HepG2 (cell line): ENCODE measurements at regions not wholly inside any gene's neighbourhood (a gene's known extent, or its start where the extent isn't known, plus 50 kb on each side); places are given as distances from the start of the nearest gene placed in this dataset.

Source experiments
- ATAC-seq: fragments of 200-7000 bp; cut with Tn5 transposase; 3 replicates; pipeline ENCODE4 v1.9.1; 2020; ENCODE audit warnings: mild to moderate bottlenecking, moderate library complexity
- BruUV-seq: library from RNA; stranded (reverse); fragments of 400-500 nt; replicated peaks from 2 replicates; lab custom pipeline; 2021; lab: Mats Ljungman, UMichigan
- CTCF ChIA-PET: fragments of 300-600 bp; formaldehyde crosslinking; extraction: SDS; loops from one replicate; lab custom pipeline; 2021; ENCODE audit warnings: low total read pairs, inconsistent platforms, low intra/inter-chr PET ratio; lab: Yijun Ruan, JAX
- POLR2A ChIA-PET: fragments of 350-600 bp; sonication (Branson Sonifier 250); formaldehyde crosslinking; loops from one replicate; lab custom pipeline; 2020; ENCODE audit warnings: antibody characterized with exemption, inconsistent platforms; lab: Yijun Ruan, JAX
- DNase-seq: peaks from one replicate; pipeline ENCODE4 v3.0.0-alpha.2; 2015; ENCODE audit warnings: low spot score
- FAIRE-seq: peaks from 3 replicates; lab custom pipeline; 2011; peaks lifted over from hg19 to GRCh38; lab: Jason Lieb, UNC
- H2AFZ ChIP-seq: one replicate; pipeline ENCODE4 v1.6.1; 2011; ENCODE audit warnings: low read length, inconsistent platforms
- H3K27ac ChIP-seq: fragments of 300-600 bp; 3 replicates; pipeline ENCODE4 v1.8.0; 2011; ENCODE audit warnings: mixed run types, mild to moderate bottlenecking, mixed read lengths, low read length, inconsistent platforms; ENCODE audit not compliant: insufficient read depth; ENCODE audit errors: extremely low read length
- H3K27me3 ChIP-seq, 2 experiments: fragments of 200-600 bp in 1 of 2; 2 replicates in 1 of 2; 3 replicates in 1 of 2; pipeline versions ENCODE4 v1.6.0 to v1.8.0; 2011; ENCODE audit warnings: low read length in 2 of 2, mild to moderate bottlenecking in 2 of 2, moderate library complexity in 2 of 2, inconsistent platforms in 1 of 2; ENCODE audit not compliant: insufficient read depth in 2 of 2, control insufficient read depth in 1 of 2
- H3K36me3 ChIP-seq, 2 experiments: fragments of 200-600 bp in 1 of 2; replicated peaks in 1 of 2; 2 replicates in 1 of 2; 3 replicates in 1 of 2; pipeline versions ENCODE4 v1.5.1 to v1.8.0; 2011; ENCODE audit warnings: low read length in 2 of 2, inconsistent platforms in 1 of 2; ENCODE audit not compliant: insufficient read depth in 2 of 2, control insufficient read depth in 1 of 2
- H3K4me1 ChIP-seq: 2 replicates; pipeline ENCODE4 v1.5.1; 2012; ENCODE audit warnings: low read length, inconsistent platforms; ENCODE audit not compliant: insufficient read depth
- H3K4me2 ChIP-seq: 2 replicates; pipeline ENCODE4 v1.6.0; 2011; ENCODE audit warnings: low read depth, low read length, inconsistent platforms
- H3K4me3 ChIP-seq, 3 experiments: fragments of 200-600 bp in 1 of 3; sonication (generic), shearing (Covaris generic) in 1 of 3; replicated peaks in 1 of 3; 2 replicates each; pipeline ENCODE4 v1.5.1; 2011 to 2016; ENCODE audit warnings: low read length in 3 of 3, inconsistent platforms in 2 of 3, low read depth in 2 of 3, mild to moderate bottlenecking in 2 of 3, control low read depth in 1 of 3, mixed read lengths in 1 of 3; ENCODE audit not compliant: insufficient read depth in 1 of 3
- H3K79me2 ChIP-seq: one replicate; pipeline ENCODE4 v1.6.1; 2011; ENCODE audit warnings: low read length, inconsistent platforms; ENCODE audit not compliant: insufficient read depth
- H3K9ac ChIP-seq: 2 replicates; pipeline ENCODE4 v1.6.0; 2011; ENCODE audit warnings: mild to moderate bottlenecking, low read depth, low read length, inconsistent platforms; ENCODE audit not compliant: insufficient read depth
- H3K9me3 ChIP-seq: 2 replicates; pipeline ENCODE4 v1.5.1; 2012; ENCODE audit warnings: mild to moderate bottlenecking, low read length
- H4K20me1 ChIP-seq: 2 replicates; pipeline ENCODE4 v1.6.0; 2011; ENCODE audit warnings: inconsistent platforms, mild to moderate bottlenecking, low read length, moderate library complexity; ENCODE audit not compliant: insufficient read depth
- KDM1A ChIP-seq: IDR thresholded peaks from 2 replicates; pipeline ENCODE4 v1.6.1; 2016; ENCODE audit warnings: missing compliant biosample characterization
- MAFF ChIP-seq: IDR thresholded peaks from 2 replicates; pipeline ENCODE4 v1.6.1; 2011; ENCODE audit warnings: low read depth, low read length, improper control_type of control experiment
- RARG ChIP-seq: sonication (generic); formaldehyde crosslinking; IDR thresholded peaks from 2 replicates; pipeline ENCODE4 v1.4.0; 2020; ENCODE audit warnings: low read depth, mild to moderate bottlenecking, missing genetic modification reagents
- TMF1 ChIP-seq: sonication (generic); formaldehyde crosslinking; IDR thresholded peaks from 2 replicates; pipeline ENCODE4 v1.8.1; 2022; ENCODE audit warnings: low read depth, missing genetic modification reagents
- ZNF501 ChIP-seq: sonication (generic); formaldehyde crosslinking; IDR thresholded peaks from 2 replicates; pipeline ENCODE4 v1.5.1; 2020; ENCODE audit warnings: mild to moderate bottlenecking, moderate library complexity, missing genetic modification reagents
- ZNF556 ChIP-seq: sonication (generic); formaldehyde crosslinking; IDR thresholded peaks from 2 replicates; pipeline ENCODE4 v1.4.0; 2020; ENCODE audit warnings: mild to moderate bottlenecking, missing genetic modification reagents, borderline replicate concordance
- WGBS: methylation state at CpG from one replicate; pipeline ENCODE4 v1.1.6; 2017; ENCODE audit warnings: low lambda C conversion rate; 5-methylcytosine and 5-hydroxymethylcytosine counted together
- in situ Hi-C: cut with HindIII; loops from 2 replicates; pipeline ENCODE4 v1.10.0; 2017; ENCODE audit warnings: low pct_unique_long_range_greater_than_20kb; ENCODE audit not compliant: extremely low pct_ligation_motif_present
- intact Hi-C: fragments of 100-400 bp; cut with micrococcal nuclease; formaldehyde crosslinking; loops from one replicate; pipeline ENCODE4 v1.10.0; 2022; ENCODE audit not compliant: unreplicated experiment
- TF ChIP-seq, protein P1 (sequence below): sonication (generic); formaldehyde crosslinking; IDR thresholded peaks from 2 replicates; pipeline ENCODE4 v1.4.0; 2020; ENCODE audit warnings: missing genetic modification reagents
- TF ChIP-seq, protein P2 (sequence below): sonication (generic); formaldehyde crosslinking; IDR thresholded peaks from 2 replicates; pipeline ENCODE4 v1.4.0; 2020; ENCODE audit warnings: missing genetic modification reagents
- TF ChIP-seq, protein P3 (sequence below): sonication (generic); formaldehyde crosslinking; IDR thresholded peaks from 2 replicates; pipeline ENCODE4 v1.4.0; 2020; ENCODE audit warnings: missing genetic modification reagents, mild to moderate bottlenecking, borderline replicate concordance
- TF ChIP-seq, protein P4 (sequence below): sonication (generic); formaldehyde crosslinking; IDR thresholded peaks from 2 replicates; pipeline ENCODE4 v1.9.0; 2021; ENCODE audit warnings: missing genetic modification reagents, borderline replicate concordance

DNA sequence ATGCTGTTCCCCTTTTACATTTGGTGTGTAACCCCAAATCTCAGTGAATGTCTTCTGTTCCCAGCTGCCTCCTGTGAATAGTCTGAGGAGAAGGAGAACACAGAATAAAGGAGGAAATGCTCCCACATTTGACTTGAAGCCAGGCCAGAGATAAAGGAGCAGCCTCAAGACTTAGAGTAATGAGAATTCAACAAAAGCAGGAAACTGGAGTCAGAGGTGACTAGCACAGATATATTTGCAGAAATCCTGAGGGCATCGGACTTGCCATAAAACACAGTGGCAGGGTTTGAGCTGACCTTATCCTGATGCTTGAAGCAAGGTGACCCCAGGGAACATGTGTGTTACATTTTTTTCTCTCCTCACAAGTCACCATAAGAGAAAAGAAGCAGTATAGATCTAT lies 291.4 kb upstream of the RND3 start:
- H3K9me3 ChIP-seq = no peaks in the 10 kb centered on the region
- H3K9ac ChIP-seq = no peak overlapping the region
- no TSS peak for BruUV-seq
- H3K4me1 ChIP-seq = no peaks in the 10 kb centered on the region
- no peak for DNase-seq
- intact Hi-C loops = no loop called here
- in situ Hi-C loops = no loop called here
- no peak overlapping the region for H3K4me3 ChIP-seq
- 44% methylated on average over 1 of the region's 1 CpG for WGBS
- no peak for ATAC-seq
- no peaks in the 10 kb centered on the region for H3K36me3 ChIP-seq
- H3K27ac ChIP-seq = no peak overlapping the region
- H4K20me1 ChIP-seq = no peaks in the 10 kb centered on the region
- H2AFZ ChIP-seq = no peak overlapping the region
- no peak overlapping the region for H3K4me2 ChIP-seq
- ChIA-PET CTCF (no interaction called here), POLR2A (no interaction called here)
- no peaks in the 10 kb centered on the region for H3K79me2 ChIP-seq
- no peak for FAIRE-seq
- no peaks in the 10 kb centered on the region for H3K27me3 ChIP-seq
- TF ChIP-seq TMF1 (CRISPR knock-in tag) (no peak), ZNF501 (CRISPR knock-in tag) (no peak), KDM1A (CRISPR knock-in tag) (no peak), MAFF (no peak), RARG (no peak), ZNF556 (CRISPR knock-in tag) (no peak)
- TF ChIP-seq, protein P1, sequence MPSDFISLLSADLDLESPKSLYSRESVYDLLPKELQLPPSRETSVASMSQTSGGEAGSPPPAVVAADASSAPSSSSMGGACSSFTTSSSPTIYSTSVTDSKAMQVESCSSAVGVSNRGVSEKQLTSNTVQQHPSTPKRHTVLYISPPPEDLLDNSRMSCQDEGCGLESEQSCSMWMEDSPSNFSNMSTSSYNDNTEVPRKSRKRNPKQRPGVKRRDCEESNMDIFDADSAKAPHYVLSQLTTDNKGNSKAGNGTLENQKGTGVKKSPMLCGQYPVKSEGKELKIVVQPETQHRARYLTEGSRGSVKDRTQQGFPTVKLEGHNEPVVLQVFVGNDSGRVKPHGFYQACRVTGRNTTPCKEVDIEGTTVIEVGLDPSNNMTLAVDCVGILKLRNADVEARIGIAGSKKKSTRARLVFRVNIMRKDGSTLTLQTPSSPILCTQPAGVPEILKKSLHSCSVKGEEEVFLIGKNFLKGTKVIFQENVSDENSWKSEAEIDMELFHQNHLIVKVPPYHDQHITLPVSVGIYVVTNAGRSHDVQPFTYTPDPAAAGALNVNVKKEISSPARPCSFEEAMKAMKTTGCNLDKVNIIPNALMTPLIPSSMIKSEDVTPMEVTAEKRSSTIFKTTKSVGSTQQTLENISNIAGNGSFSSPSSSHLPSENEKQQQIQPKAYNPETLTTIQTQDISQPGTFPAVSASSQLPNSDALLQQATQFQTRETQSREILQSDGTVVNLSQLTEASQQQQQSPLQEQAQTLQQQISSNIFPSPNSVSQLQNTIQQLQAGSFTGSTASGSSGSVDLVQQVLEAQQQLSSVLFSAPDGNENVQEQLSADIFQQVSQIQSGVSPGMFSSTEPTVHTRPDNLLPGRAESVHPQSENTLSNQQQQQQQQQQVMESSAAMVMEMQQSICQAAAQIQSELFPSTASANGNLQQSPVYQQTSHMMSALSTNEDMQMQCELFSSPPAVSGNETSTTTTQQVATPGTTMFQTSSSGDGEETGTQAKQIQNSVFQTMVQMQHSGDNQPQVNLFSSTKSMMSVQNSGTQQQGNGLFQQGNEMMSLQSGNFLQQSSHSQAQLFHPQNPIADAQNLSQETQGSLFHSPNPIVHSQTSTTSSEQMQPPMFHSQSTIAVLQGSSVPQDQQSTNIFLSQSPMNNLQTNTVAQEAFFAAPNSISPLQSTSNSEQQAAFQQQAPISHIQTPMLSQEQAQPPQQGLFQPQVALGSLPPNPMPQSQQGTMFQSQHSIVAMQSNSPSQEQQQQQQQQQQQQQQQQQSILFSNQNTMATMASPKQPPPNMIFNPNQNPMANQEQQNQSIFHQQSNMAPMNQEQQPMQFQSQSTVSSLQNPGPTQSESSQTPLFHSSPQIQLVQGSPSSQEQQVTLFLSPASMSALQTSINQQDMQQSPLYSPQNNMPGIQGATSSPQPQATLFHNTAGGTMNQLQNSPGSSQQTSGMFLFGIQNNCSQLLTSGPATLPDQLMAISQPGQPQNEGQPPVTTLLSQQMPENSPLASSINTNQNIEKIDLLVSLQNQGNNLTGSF = no peak
- TF ChIP-seq, protein P2, sequence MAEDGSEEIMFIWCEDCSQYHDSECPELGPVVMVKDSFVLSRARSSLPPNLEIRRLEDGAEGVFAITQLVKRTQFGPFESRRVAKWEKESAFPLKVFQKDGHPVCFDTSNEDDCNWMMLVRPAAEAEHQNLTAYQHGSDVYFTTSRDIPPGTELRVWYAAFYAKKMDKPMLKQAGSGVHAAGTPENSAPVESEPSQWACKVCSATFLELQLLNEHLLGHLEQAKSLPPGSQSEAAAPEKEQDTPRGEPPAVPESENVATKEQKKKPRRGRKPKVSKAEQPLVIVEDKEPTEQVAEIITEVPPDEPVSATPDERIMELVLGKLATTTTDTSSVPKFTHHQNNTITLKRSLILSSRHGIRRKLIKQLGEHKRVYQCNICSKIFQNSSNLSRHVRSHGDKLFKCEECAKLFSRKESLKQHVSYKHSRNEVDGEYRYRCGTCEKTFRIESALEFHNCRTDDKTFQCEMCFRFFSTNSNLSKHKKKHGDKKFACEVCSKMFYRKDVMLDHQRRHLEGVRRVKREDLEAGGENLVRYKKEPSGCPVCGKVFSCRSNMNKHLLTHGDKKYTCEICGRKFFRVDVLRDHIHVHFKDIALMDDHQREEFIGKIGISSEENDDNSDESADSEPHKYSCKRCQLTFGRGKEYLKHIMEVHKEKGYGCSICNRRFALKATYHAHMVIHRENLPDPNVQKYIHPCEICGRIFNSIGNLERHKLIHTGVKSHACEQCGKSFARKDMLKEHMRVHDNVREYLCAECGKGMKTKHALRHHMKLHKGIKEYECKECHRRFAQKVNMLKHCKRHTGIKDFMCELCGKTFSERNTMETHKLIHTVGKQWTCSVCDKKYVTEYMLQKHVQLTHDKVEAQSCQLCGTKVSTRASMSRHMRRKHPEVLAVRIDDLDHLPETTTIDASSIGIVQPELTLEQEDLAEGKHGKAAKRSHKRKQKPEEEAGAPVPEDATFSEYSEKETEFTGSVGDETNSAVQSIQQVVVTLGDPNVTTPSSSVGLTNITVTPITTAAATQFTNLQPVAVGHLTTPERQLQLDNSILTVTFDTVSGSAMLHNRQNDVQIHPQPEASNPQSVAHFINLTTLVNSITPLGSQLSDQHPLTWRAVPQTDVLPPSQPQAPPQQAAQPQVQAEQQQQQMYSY (CRISPR knock-in tag) = no peak
- TF ChIP-seq, protein P3, sequence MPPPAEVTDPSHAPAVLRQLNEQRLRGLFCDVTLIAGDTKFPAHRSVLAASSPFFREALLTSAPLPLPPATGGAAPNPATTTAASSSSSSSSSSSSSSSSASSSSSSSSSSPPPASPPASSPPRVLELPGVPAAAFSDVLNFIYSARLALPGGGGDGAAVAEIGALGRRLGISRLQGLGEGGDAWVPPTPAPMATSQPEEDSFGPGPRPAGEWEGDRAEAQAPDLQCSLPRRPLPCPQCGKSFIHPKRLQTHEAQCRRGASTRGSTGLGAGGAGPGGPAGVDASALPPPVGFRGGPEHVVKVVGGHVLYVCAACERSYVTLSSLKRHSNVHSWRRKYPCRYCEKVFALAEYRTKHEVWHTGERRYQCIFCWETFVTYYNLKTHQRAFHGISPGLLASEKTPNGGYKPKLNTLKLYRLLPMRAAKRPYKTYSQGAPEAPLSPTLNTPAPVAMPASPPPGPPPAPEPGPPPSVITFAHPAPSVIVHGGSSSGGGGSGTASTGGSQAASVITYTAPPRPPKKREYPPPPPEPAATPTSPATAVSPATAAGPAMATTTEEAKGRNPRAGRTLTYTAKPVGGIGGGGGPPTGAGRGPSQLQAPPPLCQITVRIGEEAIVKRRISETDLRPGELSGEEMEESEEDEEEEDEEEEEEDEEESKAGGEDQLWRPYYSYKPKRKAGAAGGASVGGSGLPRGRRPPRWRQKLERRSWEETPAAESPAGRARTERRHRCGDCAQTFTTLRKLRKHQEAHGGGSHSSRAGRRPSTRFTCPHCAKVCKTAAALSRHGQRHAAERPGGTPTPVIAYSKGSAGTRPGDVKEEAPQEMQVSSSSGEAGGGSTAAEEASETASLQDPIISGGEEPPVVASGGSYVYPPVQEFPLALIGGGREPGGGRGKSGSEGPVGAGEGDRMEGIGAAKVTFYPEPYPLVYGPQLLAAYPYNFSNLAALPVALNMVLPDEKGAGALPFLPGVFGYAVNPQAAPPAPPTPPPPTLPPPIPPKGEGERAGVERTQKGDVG (CRISPR knock-in tag) = no peak
- TF ChIP-seq, protein P4, sequence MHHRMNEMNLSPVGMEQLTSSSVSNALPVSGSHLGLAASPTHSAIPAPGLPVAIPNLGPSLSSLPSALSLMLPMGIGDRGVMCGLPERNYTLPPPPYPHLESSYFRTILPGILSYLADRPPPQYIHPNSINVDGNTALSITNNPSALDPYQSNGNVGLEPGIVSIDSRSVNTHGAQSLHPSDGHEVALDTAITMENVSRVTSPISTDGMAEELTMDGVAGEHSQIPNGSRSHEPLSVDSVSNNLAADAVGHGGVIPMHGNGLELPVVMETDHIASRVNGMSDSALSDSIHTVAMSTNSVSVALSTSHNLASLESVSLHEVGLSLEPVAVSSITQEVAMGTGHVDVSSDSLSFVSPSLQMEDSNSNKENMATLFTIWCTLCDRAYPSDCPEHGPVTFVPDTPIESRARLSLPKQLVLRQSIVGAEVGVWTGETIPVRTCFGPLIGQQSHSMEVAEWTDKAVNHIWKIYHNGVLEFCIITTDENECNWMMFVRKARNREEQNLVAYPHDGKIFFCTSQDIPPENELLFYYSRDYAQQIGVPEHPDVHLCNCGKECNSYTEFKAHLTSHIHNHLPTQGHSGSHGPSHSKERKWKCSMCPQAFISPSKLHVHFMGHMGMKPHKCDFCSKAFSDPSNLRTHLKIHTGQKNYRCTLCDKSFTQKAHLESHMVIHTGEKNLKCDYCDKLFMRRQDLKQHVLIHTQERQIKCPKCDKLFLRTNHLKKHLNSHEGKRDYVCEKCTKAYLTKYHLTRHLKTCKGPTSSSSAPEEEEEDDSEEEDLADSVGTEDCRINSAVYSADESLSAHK (CRISPR knock-in tag) = no peak
